CD1c-positive myeloid dendritic cell (primary cell): ENCODE measurements at regions not wholly inside any gene's neighbourhood (a gene's known extent, or its start where the extent isn't known, plus 50 kb on each side); places are given as distances from the start of the nearest gene placed in this dataset.

ENCODE experiments used
- DNase-seq: peaks from one replicate; pipeline ENCODE4 v3.0.0-alpha.2; 2016; ENCODE audit errors: extremely low spot score

- no peak for DNase-seq
These were observed 131.5 kb downstream of the SNX18 start for GRCh38 chr5:54649041-54649504.

- DNase-seq, result peak; percentile 88
These were observed 129.0 kb downstream of the SNX18 start for GRCh38 chr5:54646356-54647101.

DNA sequence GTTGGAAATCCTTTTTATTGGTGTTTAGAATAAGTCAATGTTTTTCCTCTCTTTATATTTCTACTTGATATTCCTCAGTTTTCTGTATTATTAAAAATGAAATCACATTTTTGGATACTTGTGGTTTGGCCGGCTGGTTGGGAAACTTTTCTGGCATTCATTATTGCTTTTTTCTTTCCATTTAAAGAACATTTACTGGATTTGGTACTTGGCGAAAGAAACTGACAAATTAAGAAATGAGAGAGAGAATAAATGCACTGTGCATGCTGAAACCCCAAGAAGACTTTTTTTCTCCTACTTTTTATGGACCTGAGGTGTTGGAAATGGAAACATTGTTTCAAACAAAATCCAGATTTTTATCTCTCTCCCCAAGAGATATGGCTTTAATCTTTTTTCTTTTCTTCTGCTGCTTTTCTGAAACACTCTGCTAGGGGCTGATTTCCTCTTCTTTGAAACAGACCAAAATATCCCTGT is 128.4 kb downstream of the SNX18 start:
- no peak for DNase-seq

DNA sequence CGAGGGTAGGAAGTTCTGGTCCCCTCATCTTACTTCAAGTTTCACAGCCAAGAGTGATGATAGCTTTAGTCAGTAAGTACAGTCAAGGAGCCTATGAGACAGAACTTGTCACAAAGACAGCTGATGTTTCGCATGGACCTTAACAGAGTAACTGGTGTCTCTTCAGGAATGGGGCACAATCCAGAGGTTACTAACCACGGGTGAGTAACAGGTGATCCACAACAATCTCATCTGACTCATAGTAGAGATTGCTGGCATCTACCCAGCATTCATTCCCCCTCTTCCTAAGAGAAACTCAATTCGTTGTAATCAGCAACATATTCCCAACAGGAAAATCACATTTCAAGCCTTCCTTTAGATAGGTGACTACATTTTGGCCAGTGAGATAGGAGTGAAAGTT is 126.7 kb downstream of the SNX18 start:
- DNase-seq, result no peak

GRCh38 chr5:54643685-54644106 is 126.1 kb downstream of the SNX18 start:
- DNase-seq, result peak; percentile 14

DNA sequence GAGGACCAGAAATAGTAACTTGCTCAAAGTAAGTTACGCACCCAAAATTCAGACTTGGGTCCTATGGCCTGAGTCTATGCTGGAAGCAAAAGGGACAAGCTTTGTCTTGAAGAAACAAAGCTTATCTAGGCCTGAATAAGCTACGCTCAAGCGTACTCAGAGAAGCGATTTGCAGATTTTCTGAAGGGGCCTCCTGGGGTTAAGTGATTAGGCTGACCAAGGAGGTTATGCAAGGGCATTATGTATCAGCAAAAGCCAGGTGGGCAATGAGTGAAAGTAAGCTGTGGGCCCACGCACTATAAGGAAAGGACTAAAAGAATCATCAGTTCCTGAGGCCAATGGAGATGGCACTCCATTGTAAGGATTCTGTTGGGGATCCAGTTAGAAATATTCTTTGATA is 122.1 kb downstream of the SNX18 start:
- DNase-seq, result no peak

GRCh38 chr5:54638106-54638505 is 120.5 kb downstream of the SNX18 start:
- DNase-seq, result no peak

DNA sequence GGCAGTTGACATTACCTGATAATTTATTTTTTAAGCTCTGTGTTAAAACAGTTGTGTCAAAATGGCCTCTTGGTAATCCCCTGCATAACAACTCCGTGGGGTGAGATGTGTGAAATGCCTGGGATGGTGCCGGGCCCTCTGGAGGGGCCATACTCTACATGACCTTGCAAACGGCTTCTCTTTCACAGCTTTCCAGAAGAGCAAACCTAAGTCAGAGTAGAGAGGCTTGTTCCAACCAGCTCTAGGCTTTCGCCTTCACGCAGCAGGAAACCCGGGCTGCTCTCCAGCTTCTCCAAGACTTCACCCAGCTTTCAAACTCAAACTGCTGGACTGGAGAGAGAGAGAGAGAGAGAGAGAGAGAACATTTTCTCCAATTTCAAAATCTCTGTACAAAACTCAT is 120.1 kb downstream of the SNX18 start:
- no peak for DNase-seq

DNA sequence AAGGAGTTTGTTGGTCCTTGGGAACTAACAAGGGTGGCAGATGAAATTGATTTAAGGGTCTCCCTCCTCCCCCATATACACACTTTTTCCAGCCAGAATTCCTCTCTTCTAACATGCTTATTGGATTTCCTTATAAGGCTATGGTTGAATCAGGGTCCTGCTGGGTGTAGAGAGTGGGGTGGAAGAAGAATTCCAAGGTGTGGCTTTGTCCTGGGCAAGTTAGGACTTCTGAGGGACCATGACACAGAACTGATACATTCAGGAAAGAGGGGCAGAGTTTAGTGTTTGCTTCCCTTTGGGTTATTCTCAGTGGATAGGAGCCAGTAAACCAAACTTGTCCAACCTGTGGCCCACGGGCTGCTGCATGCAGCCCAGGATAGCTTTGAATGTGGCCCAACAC is 116.5 kb downstream of the SNX18 start:
- no peak for DNase-seq

GRCh38 chr5:54632131-54632701 is 114.7 kb downstream of the SNX18 start:
- DNase-seq, result no peak

DNA sequence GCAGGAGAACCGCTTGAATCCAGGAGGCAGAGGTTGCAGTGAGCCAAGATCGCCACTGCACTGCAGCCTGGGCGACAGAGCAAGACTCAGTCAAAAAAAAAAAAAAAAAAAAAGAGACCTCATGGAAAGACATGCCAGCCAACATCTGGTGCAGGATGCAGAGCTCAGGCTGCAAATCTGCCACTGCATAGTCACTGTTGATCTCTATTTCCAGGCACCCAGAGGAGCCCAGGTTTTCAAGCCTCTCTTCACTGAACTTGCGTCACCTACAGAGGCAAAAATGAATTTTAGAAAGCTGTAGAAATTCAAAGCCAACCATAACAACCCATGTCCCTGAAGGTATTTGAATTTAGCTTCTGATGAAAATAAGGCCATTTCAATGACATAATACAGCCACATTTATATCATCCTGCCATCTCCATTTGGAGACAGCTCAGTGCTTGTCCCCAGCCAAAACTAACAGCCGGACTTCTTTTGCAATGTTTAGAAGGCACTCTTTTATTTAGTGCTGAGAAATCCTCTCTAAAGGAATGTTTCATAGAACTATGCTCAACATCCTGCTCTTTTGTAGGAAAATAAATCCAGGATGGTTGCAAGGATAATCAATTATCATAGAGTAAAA is 113.3 kb downstream of the SNX18 start:
- DNase-seq, result no peak

DNA sequence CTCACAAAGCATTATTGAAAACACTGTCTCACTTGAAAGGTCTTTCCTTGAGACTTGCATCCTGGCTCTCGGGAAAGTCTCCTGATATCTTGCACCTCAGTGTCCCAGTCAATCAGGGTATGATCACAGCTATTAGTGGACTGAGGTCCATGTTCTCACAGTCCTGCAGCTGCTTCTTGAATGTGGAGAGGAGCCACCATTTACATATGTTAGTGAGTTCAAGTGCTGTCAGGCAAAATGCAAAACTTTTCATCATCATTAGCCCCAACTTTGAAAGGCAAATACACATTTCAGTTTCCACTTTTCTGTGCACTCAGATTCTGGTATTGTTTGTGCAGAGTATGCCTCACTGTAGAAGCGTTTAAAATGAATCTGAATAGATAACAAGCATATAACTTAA is 111.6 kb downstream of the SNX18 start:
- DNase-seq, result no peak

- DNase-seq, result no peak
These were observed 110.5 kb downstream of the SNX18 start for GRCh38 chr5:54628050-54628449.

- DNase-seq, result no peak
These were observed 108.8 kb downstream of the SNX18 start for GRCh38 chr5:54626407-54626806.

DNA sequence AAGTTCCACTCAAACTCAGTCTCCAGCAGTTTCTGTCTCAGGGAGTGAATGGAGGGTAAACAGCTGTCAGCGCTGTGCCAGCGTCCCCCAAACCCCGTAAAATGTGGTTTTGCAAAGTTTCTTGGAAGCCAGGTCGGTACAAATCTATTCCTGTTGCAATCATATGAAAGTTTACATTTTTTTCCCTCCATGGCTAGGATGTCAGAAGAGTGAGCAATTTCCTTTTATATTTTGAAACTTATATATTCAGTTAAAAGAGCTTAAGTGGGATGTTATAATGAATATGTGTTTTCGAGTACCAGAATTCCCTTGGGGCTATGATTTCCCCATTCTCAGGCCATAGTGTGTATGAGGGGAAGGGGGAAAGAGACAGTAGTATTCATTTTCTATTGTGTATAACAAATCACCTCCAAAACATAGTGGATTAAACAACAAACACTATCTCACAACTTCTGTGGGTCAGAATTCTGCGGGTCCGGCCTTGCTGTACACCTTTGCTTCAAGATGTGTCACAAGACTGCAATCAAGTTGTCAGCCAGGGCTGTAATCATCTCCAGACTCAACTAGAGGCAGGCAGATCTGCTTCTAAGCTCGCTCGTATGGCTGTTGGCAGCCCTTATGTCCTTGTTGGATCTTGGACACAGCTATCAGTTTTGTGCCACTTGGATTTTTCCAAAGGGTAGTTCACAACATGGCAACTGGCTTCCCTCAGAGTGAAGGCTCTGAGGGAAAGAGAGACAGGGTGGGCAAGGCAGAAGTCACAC is 107.4 kb downstream of the SNX18 start:
- no peak for DNase-seq

DNA sequence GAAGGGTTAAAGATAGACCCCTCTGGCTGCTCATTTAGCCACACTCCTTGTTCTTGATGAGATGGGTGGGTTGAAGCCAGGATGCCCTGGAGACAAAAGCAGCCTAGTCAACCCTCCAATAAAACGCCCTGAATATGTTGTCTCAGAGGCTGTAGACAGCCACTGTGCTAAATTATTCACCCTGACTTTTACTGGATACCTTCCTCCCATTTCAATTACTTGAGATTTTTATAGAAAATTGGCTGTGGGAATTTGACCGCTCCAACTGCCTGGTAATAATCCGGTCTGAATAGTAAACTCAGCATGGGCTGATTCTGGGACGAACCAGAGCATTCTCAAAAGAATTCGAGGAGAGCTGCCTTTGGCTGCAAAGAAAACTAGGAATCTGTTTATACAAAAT is 104.2 kb downstream of the SNX18 start:
- no peak for DNase-seq

- DNase-seq, result no peak
These were observed 103.5 kb downstream of the SNX18 start for GRCh38 chr5:54621048-54621447.

DNA sequence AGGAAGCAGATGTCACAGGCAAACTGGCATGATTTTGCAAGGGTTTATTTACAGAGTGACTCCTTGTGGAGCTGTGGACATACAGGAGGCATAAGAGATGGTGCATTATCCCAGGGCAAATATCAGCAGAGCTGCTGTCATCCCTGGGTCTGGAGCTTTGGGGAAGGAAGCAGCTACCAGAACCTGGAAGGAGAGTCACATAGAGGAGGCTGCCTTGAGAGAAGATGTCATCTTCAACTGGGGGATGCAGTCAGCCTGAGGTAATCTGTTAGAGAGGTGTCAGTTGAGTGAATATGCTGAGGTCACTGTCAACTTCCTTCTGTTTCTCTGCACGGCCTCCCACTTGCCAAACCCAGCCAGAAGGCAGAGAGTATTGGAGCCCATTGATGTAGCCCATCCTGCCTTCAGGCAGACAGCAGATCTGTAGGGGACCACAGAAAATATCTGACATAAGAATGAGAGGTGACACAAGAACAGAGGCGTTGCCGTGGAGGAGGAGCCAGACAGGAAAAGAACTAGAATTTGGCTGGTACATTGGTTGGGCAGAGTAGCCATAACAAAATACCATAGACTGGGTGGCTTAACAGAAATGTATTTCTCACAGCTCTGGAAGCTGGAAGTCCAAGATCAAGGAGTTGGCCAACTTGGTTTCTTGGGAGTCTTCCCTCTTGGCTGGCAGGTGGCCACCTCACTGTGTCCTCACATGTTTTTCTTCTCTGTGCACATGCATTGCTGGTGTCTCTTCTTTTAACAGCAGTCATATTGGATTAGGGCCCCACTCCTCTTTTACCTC is 102.8 kb downstream of the SNX18 start:
- peak; percentile 32 for DNase-seq

DNA sequence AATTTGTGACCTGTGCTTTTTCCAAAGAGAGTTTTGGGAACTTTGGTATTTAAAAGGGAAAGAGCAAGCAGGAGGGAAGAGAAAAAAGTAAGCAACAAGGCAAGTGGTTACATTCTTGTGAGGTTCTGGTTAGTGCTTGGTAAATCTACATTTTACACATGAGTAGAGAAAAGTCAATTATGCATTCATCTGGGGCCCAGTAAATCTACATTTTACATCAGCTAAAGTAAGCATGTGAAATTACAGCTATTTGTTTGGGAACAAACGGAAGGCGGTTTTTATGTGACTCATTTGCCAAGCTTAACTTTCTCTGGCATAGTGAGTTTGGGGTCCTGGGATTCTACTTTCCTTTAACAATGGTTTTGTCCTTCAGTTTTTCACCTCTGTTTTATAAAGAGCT is 102.2 kb downstream of the SNX18 start:
- no peak for DNase-seq

GRCh38 chr5:54616518-54617220 is 99.1 kb downstream of the SNX18 start:
- no peak for DNase-seq

- peak; percentile 84 for DNase-seq
These were observed 98.5 kb downstream of the SNX18 start for GRCh38 chr5:54616031-54616430.
